K562 (cell line): ENCODE measurements at regions not wholly inside any gene's neighbourhood (a gene's known extent, or its start where the extent isn't known, plus 50 kb on each side); places are given as distances from the start of the nearest gene placed in this dataset.

Experiments
- ATAC-seq: fragments of 200-7000 bp; cut with Tn5 transposase; 3 replicates; pipeline ENCODE4 v1.9.1; 2020; ENCODE audit warnings: moderate library complexity
- BruUV-seq: library from RNA; stranded (reverse); fragments of 400-500 nt; replicated peaks from 2 replicates; lab custom pipeline; 2021; lab: Mats Ljungman, UMichigan
- CTCF ChIA-PET: fragments of 300-600 bp; formaldehyde crosslinking; extraction: SDS; loops from one replicate; lab custom pipeline; 2021; ENCODE audit warnings: low intra/inter-chr PET ratio; lab: Yijun Ruan, JAX
- POLR2A ChIA-PET: fragments of 300-600, 350-650 bp; sonication (Branson Sonifier 250); formaldehyde crosslinking; extraction: SDS; loops from one replicate; lab custom pipeline; 2021; ENCODE audit warnings: antibody characterized with exemption, inconsistent platforms; lab: Yijun Ruan, JAX
- DNase-seq, 4 experiments: peaks; one replicate each; pipeline versions ENCODE4 v3.0.0 to v3.0.0-alpha.2; 2011 to 2018; ENCODE audit warnings: low spot score in 3 of 4, mixed read lengths in 3 of 4; ENCODE audit errors: extremely low read depth in 1 of 4
- FAIRE-seq: peaks from 2 replicates; lab custom pipeline; 2011; peaks lifted over from hg19 to GRCh38; lab: Jason Lieb, UNC
- H2AFZ ChIP-seq: 2 replicates; pipeline ENCODE4 v1.6.0; 2011; ENCODE audit warnings: low read depth, low read length, control low read depth, inconsistent platforms
- H3K27ac ChIP-seq: fragments of 200-600 bp; 3 replicates; pipeline ENCODE4 v1.8.0; 2011; ENCODE audit warnings: low read depth, mild to moderate bottlenecking, control low read depth, inconsistent platforms, low read length, moderate library complexity, mixed read lengths; ENCODE audit errors: extremely low read depth
- H3K27me3 ChIP-seq, 2 experiments: fragments of 300-600 bp in 1 of 2; 2 replicates in 1 of 2; 3 replicates in 1 of 2; pipeline versions ENCODE4 v1.6.0 to v1.8.0; 2011; ENCODE audit warnings: inconsistent platforms in 2 of 2, low read length in 2 of 2, mild to moderate bottlenecking in 1 of 2, mixed read lengths in 1 of 2, moderate library complexity in 1 of 2; ENCODE audit not compliant: control insufficient read depth in 2 of 2, insufficient read depth in 2 of 2
- H3K36me3 ChIP-seq: fragments of 300-600 bp; 3 replicates; pipeline ENCODE4 v1.8.0; 2011; ENCODE audit warnings: mild to moderate bottlenecking, low read length, inconsistent platforms; ENCODE audit not compliant: control insufficient read depth, insufficient read depth
- H3K4me1 ChIP-seq, 2 experiments: fragments of 200-600 bp in 1 of 2; replicated peaks in 1 of 2; 2 replicates in 1 of 2; 3 replicates in 1 of 2; pipeline versions ENCODE4 v1.5.1 to v1.8.0; 2011; ENCODE audit warnings: inconsistent platforms in 2 of 2, low read length in 2 of 2, mild to moderate bottlenecking in 1 of 2, mixed read lengths in 1 of 2, moderate library complexity in 1 of 2; ENCODE audit not compliant: control insufficient read depth in 2 of 2, insufficient read depth in 2 of 2
- H3K4me2 ChIP-seq: 2 replicates; pipeline ENCODE4 v1.6.1; 2011; ENCODE audit warnings: low read length, control low read depth, inconsistent platforms, mixed read lengths; ENCODE audit not compliant: insufficient read depth
- H3K4me3 ChIP-seq: fragments of 200-600 bp; sonication (generic), shearing (Covaris generic); 2 replicates; pipeline ENCODE4 v1.5.1; 2016; ENCODE audit warnings: control low read depth, inconsistent platforms
- H3K79me2 ChIP-seq: fragments of 200-600 bp; 3 replicates; pipeline ENCODE4 v1.8.0; 2011; ENCODE audit warnings: low read length, inconsistent platforms; ENCODE audit not compliant: control insufficient read depth, insufficient read depth
- H3K9ac ChIP-seq, 2 experiments: 2 replicates each; pipeline versions ENCODE4 v1.6.0 to v1.6.1; 2011; ENCODE audit warnings: low read depth in 2 of 2, low read length in 2 of 2, control low read depth in 1 of 2, inconsistent platforms in 1 of 2, mild to moderate bottlenecking in 1 of 2, mixed read lengths in 1 of 2; ENCODE audit not compliant: insufficient read depth in 1 of 2
- H3K9me1 ChIP-seq: one replicate; pipeline ENCODE4 v1.6.0; 2011; ENCODE audit warnings: inconsistent platforms, mild to moderate bottlenecking, low read length, moderate library complexity; ENCODE audit not compliant: control insufficient read depth, insufficient read depth
- H3K9me3 ChIP-seq: replicated peaks from 2 replicates; pipeline ENCODE4 v1.5.1; 2011; ENCODE audit warnings: low read depth, low read length, inconsistent platforms; ENCODE audit not compliant: control insufficient read depth, insufficient read depth
- H4K20me1 ChIP-seq: replicated peaks from 2 replicates; pipeline ENCODE4 v1.6.1; 2011; ENCODE audit warnings: low read length, inconsistent platforms, mixed read lengths; ENCODE audit not compliant: control insufficient read depth, insufficient read depth
- BCL6 ChIP-seq: fragments of 250-450 bp; sonication (Bioruptor Pico); IDR thresholded peaks from 2 replicates; pipeline ENCODE4 v1.4.0; 2020
- CXXC5 ChIP-seq: fragments of 250-450 bp; sonication (Bioruptor Pico); IDR thresholded peaks from 2 replicates; pipeline ENCODE4 v1.8.0; 2022; ENCODE audit warnings: inconsistent platforms, mild to moderate bottlenecking, moderate library complexity
- ESRRB ChIP-seq: fragments of 250-450 bp; sonication (Bioruptor Pico); IDR thresholded peaks from 2 replicates; pipeline ENCODE4 v1.5.0; 2020; ENCODE audit warnings: mild to moderate bottlenecking, moderate library complexity, borderline replicate concordance
- HMGN3 ChIP-seq: IDR thresholded peaks from 2 replicates; pipeline ENCODE4 v1.6.1; 2011; ENCODE audit warnings: borderline replicate concordance, low read depth, mild to moderate bottlenecking, mixed read lengths, low read length; ENCODE audit not compliant: insufficient read length; ENCODE audit errors: extremely low read depth
- NFIX ChIP-seq: fragments of 250-450 bp; sonication (Bioruptor Pico); IDR thresholded peaks from 2 replicates; pipeline ENCODE4 v1.4.0; 2020; ENCODE audit warnings: low read depth, mild to moderate bottlenecking, moderate library complexity
- NR2C2 ChIP-seq, 2 experiments: fragments of 200-800 bp in 1 of 2; sonication (Bioruptor generic) in 1 of 2; sonication (generic) in 1 of 2; formaldehyde crosslinking in 1 of 2; IDR thresholded peaks; 2 replicates each; pipeline versions ENCODE4 v1.6.1 to v1.8.0; 2016 to 2022; ENCODE audit warnings: mild to moderate bottlenecking in 1 of 2, missing compliant biosample characterization in 1 of 2, missing genetic modification characterization in 1 of 2, missing genetic modification reagents in 1 of 2
- RBM25 ChIP-seq: fragments of 200-400 bp; formaldehyde crosslinking; IDR thresholded peaks from 2 replicates; pipeline ENCODE4 v1.6.1; 2018; ENCODE audit warnings: low read length, low read depth, moderate library complexity; ENCODE audit not compliant: severe bottlenecking
- SAFB ChIP-seq: fragments of 200-400 bp; formaldehyde crosslinking; IDR thresholded peaks from 2 replicates; pipeline ENCODE4 v1.6.1; 2017; ENCODE audit warnings: low read depth, low read length, borderline replicate concordance
- SMARCB1 ChIP-seq: IDR thresholded peaks from 2 replicates; pipeline ENCODE4 v1.6.1; 2011; ENCODE audit warnings: improper control_type of control experiment, low read depth; ENCODE audit not compliant: insufficient read length
- SMARCE1 ChIP-seq: fragments of 450-650 bp; IDR thresholded peaks from 2 replicates; pipeline ENCODE4 v1.7.1; 2016; ENCODE audit warnings: mild to moderate bottlenecking
- SPI1 ChIP-seq: IDR thresholded peaks from 2 replicates; pipeline ENCODE4 v1.6.1; 2011; ENCODE audit warnings: low read depth, low read length, control low read depth, borderline replicate concordance
- ZC3H11A ChIP-seq: IDR thresholded peaks from 2 replicates; pipeline ENCODE4 v1.6.1; 2012; ENCODE audit warnings: low read depth, low read length, improper control_type of control experiment
- ZFPM2 ChIP-seq: fragments of 250-450 bp; sonication (Bioruptor Pico); IDR thresholded peaks from 2 replicates; pipeline ENCODE4 v1.5.1; 2022; ENCODE audit warnings: mild to moderate bottlenecking
- ZNF354B ChIP-seq: fragments of 250-450 bp; sonication (Bioruptor Pico); IDR thresholded peaks from 2 replicates; pipeline ENCODE4 v1.4.0; 2020
- WGBS: fragments of 100-300 bp; shearing (Covaris generic); methylation state at CpG from one replicate; pipeline ENCODE4 v1.1.6; 2016; ENCODE audit warnings: low coverage, mixed read lengths; ENCODE audit not compliant: insufficient coverage; ENCODE audit errors: missing lambda C conversion rate; 5-methylcytosine and 5-hydroxymethylcytosine counted together
- in situ Hi-C: fragments of 300-500 bp; cut with MboI; formaldehyde crosslinking; loops from 4 replicates; pipeline ENCODE4 v1.15.0; 2018; ENCODE audit warnings: inconsistent platforms, mixed read lengths
- intact Hi-C: fragments of 100-400 bp; cut with micrococcal nuclease; formaldehyde crosslinking; loops from 2 replicates; pipeline ENCODE4 v1.14.2; 2022
- TF ChIP-seq, protein P1 (sequence below): fragments of 250-450 bp; sonication (Bioruptor Pico); IDR thresholded peaks from 2 replicates; pipeline ENCODE4 v1.5.0; 2021; ENCODE audit warnings: mild to moderate bottlenecking, moderate library complexity

DNA sequence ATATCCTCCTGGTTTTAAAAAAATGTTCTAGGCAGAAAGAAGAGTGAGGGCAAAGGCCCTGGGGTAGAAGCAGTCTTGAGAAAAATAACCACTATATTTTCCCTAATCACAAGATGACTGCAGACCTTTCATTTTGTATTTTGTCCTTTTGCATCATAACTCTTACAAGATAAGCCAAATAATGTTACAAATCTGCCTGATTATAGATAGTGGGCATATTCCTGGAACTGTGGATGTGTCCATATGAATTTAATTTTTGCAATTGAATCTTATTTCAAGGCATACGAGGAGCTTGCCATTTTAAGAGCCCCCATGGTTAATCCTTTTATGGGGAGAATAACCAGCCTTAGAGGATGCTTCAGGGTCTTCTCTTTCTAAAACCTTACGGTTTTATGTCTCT lies 102.7 kb downstream of the ADRA2A start:
- 0% methylated on average over 2 of the region's 2 CpGs for WGBS
- Histone ChIP-seq H3K9ac (no peak overlapping the region), H3K36me3 (no peaks in the 10 kb centered on the region), H3K4me3 (no peak overlapping the region), H3K4me2 (no peak overlapping the region), H3K4me1 (peaks cover 2 to 6% of the 10 kb centered on the region in 2 experiments; a peak in 3 of 5 replicates), H3K79me2 (no peaks in the 10 kb centered on the region), H2AFZ (no peak overlapping the region), H3K27me3 (no peaks in the 10 kb centered on the region), H3K9me1 (no peaks in the 10 kb centered on the region), H3K9me3 (no peaks in the 10 kb centered on the region), H3K27ac (no peak overlapping the region), H4K20me1 (no peaks in the 10 kb centered on the region)
- DNase-seq (no peak), ATAC-seq (no peak), FAIRE-seq (no peak)
- no TSS peak for BruUV-seq
- intact Hi-C loops: no loop called here
- ChIA-PET CTCF (interaction anchor here (0.7 kb wide), 1 partner anchor 784 kb away, joined by 3 read pairs; no protein-coding TSS in a partner anchor), POLR2A (no interaction called here)
- in situ Hi-C loops: no loop called here
- TF ChIP-seq ZNF354B (CRISPR knock-in tag) (no peak), NFIX (CRISPR knock-in tag) (no peak), RBM25 (peak; percentile 6), HMGN3 (no peak), ESRRB (CRISPR knock-in tag) (no peak)

DNA sequence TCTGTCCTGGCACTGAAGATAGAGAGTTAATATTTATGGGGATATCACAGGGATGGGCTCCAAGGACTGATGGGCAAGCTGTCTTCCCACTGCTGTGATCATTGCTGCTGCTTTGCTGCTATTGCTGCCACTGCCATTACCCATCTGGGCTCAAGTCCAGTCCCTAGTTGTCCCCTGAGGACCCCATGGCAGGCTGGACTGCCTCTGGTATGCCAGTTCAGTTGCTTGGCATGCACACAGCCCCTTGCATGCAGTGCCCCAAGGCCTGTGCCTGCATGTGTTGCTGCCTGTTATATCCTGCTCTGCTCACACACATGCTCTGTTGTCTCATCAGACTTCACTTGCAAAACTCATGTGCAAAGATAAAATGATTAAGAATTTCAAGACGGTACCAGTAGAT lies 109.5 kb downstream of the ADRA2A start:
- Histone ChIP-seq H2AFZ (no peak overlapping the region), H3K4me2 (no peak overlapping the region), H3K9me3 (no peaks in the 10 kb centered on the region), H3K27me3 (no peaks in the 10 kb centered on the region), H4K20me1 (no peaks in the 10 kb centered on the region), H3K79me2 (no peaks in the 10 kb centered on the region), H3K4me1 (no peaks in the 10 kb centered on the region), H3K36me3 (no peaks in the 10 kb centered on the region), H3K9me1 (no peaks in the 10 kb centered on the region), H3K27ac (no peak overlapping the region), H3K4me3 (no peak overlapping the region), H3K9ac (no peak overlapping the region)
- BruUV-seq: no TSS peak
- ATAC-seq (no peak), DNase-seq (no peak), FAIRE-seq (no peak)
- POLR2A ChIA-PET: no interaction called here
- CTCF ChIA-PET: no interaction called here
- in situ Hi-C loops (no loop called here), intact Hi-C loops (no loop called here)
- WGBS: 0% methylated on average over 1 of the region's 1 CpG
- no peak for TF ChIP-seq ZC3H11A
- TF ChIP-seq SAFB: no peak
- no peak for TF ChIP-seq SMARCB1
- no peak for TF ChIP-seq SMARCE1
- TF ChIP-seq ZFPM2 (CRISPR knock-in tag): no peak
- no peak for TF ChIP-seq CXXC5 (CRISPR knock-in tag)
- TF ChIP-seq, protein P1, sequence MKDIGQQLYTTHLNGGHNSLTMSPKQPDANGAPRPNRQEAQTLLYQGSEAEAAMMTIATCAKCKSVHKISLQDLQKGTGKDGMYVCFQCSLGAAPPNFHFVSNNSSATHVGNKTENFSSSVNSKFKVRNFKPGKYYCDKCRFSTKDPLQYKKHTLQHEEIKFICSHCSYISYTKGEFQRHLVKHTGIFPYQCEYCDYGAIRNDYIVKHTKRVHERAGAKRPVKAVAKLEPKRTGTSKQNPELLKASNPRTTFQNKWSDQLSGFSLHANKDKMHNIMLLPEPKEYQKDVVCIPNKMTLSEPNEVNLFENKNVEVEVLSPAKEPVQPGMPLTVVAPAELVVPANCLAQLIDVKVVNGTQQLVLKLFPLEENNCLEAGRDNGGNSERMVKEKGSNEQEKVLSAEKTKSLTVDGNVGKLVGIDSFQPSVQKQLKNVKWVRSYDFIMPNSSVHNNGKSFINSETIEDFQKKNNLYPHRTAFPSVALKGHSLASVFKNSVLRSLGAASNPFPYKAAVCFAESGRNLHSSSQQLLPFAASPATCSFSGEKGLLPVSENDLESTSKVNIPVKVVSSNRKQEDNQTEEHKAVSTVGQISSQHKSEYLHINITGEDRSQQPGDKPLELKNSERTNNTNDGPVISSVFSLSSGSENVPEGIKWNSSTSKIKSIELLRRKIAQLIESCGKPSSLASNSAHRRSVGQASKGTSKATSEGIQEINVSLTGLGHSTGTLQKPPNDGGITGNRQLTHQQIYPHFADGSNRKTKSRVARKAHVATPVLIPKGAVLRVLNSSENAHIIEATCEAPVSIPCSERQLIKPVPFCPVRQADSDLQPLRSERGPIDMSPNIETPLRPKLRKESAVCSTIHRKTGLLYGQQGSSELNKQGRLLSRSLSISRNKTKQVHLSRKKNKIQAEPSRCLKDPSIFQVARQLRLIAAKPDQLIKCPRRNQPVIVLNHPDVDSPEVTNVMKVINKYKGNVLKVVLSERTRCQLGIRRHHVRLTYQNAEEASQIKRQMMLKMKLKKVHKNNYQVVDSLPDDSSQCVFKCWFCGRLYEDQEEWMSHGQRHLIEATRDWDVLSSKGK: no peak
- TF ChIP-seq SPI1: no peak
- TF ChIP-seq BCL6 (CRISPR knock-in tag): no peak
- no peak for TF ChIP-seq NR2C2 (CRISPR knock-in tag; IDR thresholded peaks at IDR 0.05)
- no peak for TF ChIP-seq NR2C2 (tag; IDR thresholded peaks at IDR 0.05)
